Fibroblast of lung (primary cell): ENCODE measurements at regions not wholly inside any gene's neighbourhood (a gene's known extent, or its start where the extent isn't known, plus 50 kb on each side); places are given as distances from the start of the nearest gene placed in this dataset.
A peak's percentile ranks its signal among the peaks of the same experiment; 100 is the strongest.

ENCODE experiments used
- DNase-seq, 2 donors: peaks; one replicate each; pipeline versions ENCODE4 v3.0.0 to v3.0.0-alpha.2; 2010; ENCODE audit warnings: low read depth in 2 of 2
- H2AFZ ChIP-seq: 2 replicates; pipeline ENCODE4 v1.5.1; 2012; ENCODE audit warnings: low read length, control low read depth, inconsistent platforms
- H3K27ac ChIP-seq: 2 replicates; pipeline ENCODE4 v1.5.1; 2011; ENCODE audit warnings: low read length, control low read depth; ENCODE audit not compliant: insufficient read depth
- H3K27me3 ChIP-seq: 2 replicates; pipeline ENCODE4 v1.5.1; 2011; ENCODE audit warnings: mild to moderate bottlenecking, low read length; ENCODE audit not compliant: control insufficient read depth, insufficient read depth
- H3K36me3 ChIP-seq: 2 replicates; pipeline ENCODE4 v1.5.1; 2011; ENCODE audit warnings: low read length; ENCODE audit not compliant: control insufficient read depth, insufficient read depth
- H3K4me1 ChIP-seq: 2 replicates; pipeline ENCODE4 v1.5.1; 2011; ENCODE audit warnings: low read length; ENCODE audit not compliant: control insufficient read depth, insufficient read depth; ENCODE audit errors: extremely low read depth
- H3K4me2 ChIP-seq: 2 replicates; pipeline ENCODE4 v1.5.1; 2011; ENCODE audit warnings: low read length, control low read depth; ENCODE audit not compliant: insufficient read depth; ENCODE audit errors: extremely low read depth
- H3K4me3 ChIP-seq, 4 experiments: fragments of 200-600 bp in 1 of 4; sonication (generic) in 1 of 4; replicated peaks in 1 of 4; 2 replicates each; pipeline ENCODE4 v1.5.1; 2011 to 2016; ENCODE audit warnings: low read length in 4 of 4, low read depth in 3 of 4, mild to moderate bottlenecking in 3 of 4, control low read depth in 2 of 4, inconsistent platforms in 1 of 4, mixed read lengths in 1 of 4; ENCODE audit not compliant: insufficient read depth in 1 of 4; ENCODE audit errors: control extremely low read depth in 1 of 4
- H3K79me2 ChIP-seq: 2 replicates; pipeline ENCODE4 v1.5.1; 2012; ENCODE audit warnings: mild to moderate bottlenecking, low read length, inconsistent platforms; ENCODE audit not compliant: control insufficient read depth, insufficient read depth
- H3K9ac ChIP-seq: 2 replicates; pipeline ENCODE4 v1.5.1; 2011; ENCODE audit warnings: mild to moderate bottlenecking, low read length, control low read depth; ENCODE audit not compliant: insufficient read depth
- H3K9me3 ChIP-seq: 2 replicates; pipeline ENCODE4 v1.5.1; 2012; ENCODE audit warnings: low read depth, low read length; ENCODE audit not compliant: control insufficient read depth, insufficient read depth
- H4K20me1 ChIP-seq: 2 replicates; pipeline ENCODE4 v1.5.1; 2011; ENCODE audit warnings: low read length; ENCODE audit not compliant: control insufficient read depth, insufficient read depth; ENCODE audit errors: extremely low read depth
- EZH2 ChIP-seq: IDR thresholded peaks from 2 replicates; pipeline ENCODE4 v1.5.1; 2012; ENCODE audit warnings: low read length, control low read depth, mild to moderate bottlenecking; ENCODE audit errors: missing control alignments
- TF ChIP-seq, protein P1 (sequence below), 2 donors: IDR thresholded peaks in 1 of 2; conservative IDR thresholded peaks in 1 of 2; 1 replicate in 1 of 2; 2 replicates in 1 of 2; pipeline ENCODE4 v1.5.1; 2011 to 2012; ENCODE audit warnings: low read length in 2 of 2, control low read depth in 1 of 2, inconsistent platforms in 1 of 2, low read depth in 1 of 2, mild to moderate bottlenecking in 1 of 2

DNA sequence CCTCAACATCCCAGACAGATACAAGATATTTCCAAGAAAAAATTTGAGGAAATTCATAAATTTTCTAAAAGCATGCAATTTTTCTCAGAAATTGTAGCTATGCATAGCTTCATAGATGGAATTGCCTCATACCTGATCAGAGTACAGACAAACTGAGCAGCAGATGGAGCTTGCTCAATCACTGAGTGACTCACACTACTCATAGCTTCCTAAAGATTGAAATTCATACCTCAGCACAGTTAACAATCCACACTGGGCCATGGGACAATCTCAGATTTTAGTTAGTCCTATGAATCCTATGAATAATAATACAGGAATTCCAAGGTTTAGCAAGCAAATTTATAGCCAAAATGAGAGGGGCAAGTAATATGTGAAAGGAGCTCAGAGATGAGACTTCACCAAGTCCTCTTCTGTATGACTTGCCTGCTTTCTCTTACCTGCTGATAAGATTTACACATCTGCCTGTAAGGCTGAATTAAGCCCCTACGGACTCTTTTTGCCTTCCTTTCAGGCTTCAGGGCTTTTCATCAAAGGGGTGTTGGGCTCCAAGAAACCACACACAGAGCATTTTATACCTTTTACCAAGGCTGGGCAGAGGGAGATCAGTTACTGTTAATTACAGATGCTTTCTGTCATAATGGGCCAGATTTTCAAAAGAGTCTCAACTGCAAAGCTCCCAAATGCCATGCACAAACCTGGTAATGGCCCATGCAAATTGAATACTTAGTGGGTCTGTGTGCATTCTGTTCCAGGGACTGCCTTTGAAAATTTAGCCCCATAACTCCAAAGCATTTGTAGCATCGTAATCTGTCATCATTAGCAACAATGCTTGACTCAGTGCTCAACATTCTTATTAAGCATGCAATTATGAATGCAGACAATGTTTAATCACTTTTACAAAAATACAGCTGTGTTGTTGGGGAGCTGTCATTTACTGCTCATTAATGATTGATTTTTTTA lies 439.3 kb downstream of the DTWD2 start:
- H3K79me2 ChIP-seq = no peaks in the 10 kb centered on the region
- no peak overlapping the region for H3K9ac ChIP-seq
- H3K27ac ChIP-seq = no peak overlapping the region
- no peak overlapping the region for H3K4me3 ChIP-seq
- H2AFZ ChIP-seq = no peak overlapping the region
- H4K20me1 ChIP-seq = no peaks in the 10 kb centered on the region
- H3K4me1 ChIP-seq = peaks cover 4% of the 10 kb centered on the region
- H3K27me3 ChIP-seq = no peaks in the 10 kb centered on the region
- no peaks in the 10 kb centered on the region for H3K36me3 ChIP-seq
- H3K9me3 ChIP-seq = no peaks in the 10 kb centered on the region
- TF ChIP-seq, protein P1, sequence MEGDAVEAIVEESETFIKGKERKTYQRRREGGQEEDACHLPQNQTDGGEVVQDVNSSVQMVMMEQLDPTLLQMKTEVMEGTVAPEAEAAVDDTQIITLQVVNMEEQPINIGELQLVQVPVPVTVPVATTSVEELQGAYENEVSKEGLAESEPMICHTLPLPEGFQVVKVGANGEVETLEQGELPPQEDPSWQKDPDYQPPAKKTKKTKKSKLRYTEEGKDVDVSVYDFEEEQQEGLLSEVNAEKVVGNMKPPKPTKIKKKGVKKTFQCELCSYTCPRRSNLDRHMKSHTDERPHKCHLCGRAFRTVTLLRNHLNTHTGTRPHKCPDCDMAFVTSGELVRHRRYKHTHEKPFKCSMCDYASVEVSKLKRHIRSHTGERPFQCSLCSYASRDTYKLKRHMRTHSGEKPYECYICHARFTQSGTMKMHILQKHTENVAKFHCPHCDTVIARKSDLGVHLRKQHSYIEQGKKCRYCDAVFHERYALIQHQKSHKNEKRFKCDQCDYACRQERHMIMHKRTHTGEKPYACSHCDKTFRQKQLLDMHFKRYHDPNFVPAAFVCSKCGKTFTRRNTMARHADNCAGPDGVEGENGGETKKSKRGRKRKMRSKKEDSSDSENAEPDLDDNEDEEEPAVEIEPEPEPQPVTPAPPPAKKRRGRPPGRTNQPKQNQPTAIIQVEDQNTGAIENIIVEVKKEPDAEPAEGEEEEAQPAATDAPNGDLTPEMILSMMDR (conservative IDR thresholded peaks at IDR 0.05 in 1 of 2, IDR thresholded peaks at IDR 0.05 in 1 of 2; ENCODE audit: low read depth in 1 of 2, low read length in 2 of 2) = no peak
- no peak for TF ChIP-seq EZH2
- no peak overlapping the region for H3K4me2 ChIP-seq
- DNase-seq = peak; percentile 58 to 87

DNA sequence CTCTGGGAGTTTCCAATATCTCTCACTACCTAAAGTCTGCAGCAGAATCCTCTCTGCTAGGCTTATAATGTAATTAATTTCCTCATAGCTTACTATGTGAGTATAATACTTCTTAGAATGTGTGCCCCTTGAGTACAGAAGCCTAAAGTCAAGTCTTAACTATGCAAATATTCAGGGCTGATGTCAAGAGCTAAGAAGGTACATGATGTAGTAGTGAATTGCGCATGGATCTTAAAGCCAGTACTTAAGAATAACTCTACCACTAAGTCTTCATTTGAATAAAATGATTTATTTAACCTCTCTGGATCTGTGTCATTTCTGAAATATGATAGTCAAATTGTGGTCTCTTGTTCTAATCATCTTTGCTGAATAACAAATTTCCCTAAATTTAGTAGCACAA lies 442.9 kb downstream of the DTWD2 start:
- H3K4me2 ChIP-seq = no peak overlapping the region
- H3K36me3 ChIP-seq = no peaks in the 10 kb centered on the region
- no peak overlapping the region for H3K4me3 ChIP-seq
- no peak overlapping the region for H3K9ac ChIP-seq
- H4K20me1 ChIP-seq = no peaks in the 10 kb centered on the region
- DNase-seq = no peak
- no peak overlapping the region for H2AFZ ChIP-seq
- TF ChIP-seq, protein P1 (conservative IDR thresholded peaks at IDR 0.05 in 1 of 2, IDR thresholded peaks at IDR 0.05 in 1 of 2; ENCODE audit: low read depth in 1 of 2, low read length in 2 of 2) = no peak
- TF ChIP-seq EZH2 = no peak
- H3K4me1 ChIP-seq = peaks cover 4% of the 10 kb centered on the region
- no peaks in the 10 kb centered on the region for H3K79me2 ChIP-seq
- no peaks in the 10 kb centered on the region for H3K9me3 ChIP-seq
- H3K27me3 ChIP-seq = no peaks in the 10 kb centered on the region
- no peak overlapping the region for H3K27ac ChIP-seq

DNA sequence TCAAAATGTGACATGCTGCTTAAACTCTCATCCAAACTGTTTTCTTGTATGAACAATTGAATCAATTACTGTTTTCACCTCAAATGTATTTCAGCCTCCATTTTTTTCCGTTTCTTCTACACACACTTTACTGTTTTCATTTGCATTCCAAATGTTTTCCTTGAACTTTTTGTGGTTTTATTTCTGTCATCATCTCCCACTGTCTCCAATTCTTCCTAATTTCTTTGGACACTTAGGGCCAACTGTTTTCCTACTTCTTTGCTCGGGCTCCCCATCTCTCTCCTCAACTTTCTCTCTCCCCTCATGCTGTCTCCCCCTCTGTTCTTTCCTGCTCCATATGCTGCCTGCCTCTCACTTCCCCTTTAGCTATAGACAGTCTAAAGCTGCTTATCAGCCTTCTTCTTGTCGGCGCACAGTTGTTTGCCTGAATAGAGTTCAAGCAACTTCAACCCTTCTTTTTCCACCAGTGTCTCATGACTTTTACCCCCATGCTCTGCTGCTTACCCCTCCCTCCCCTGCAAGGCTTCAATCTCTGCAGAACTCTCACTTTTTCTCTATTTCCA lies 443.4 kb downstream of the DTWD2 start:
- Histone ChIP-seq H3K4me3 (no peak overlapping the region), H3K27me3 (no peaks in the 10 kb centered on the region), H3K4me1 (peaks cover 4% of the 10 kb centered on the region), H3K27ac (no peak overlapping the region), H3K79me2 (no peaks in the 10 kb centered on the region), H3K4me2 (no peak overlapping the region), H3K9ac (no peak overlapping the region), H2AFZ (no peak overlapping the region), H3K9me3 (no peaks in the 10 kb centered on the region), H3K36me3 (no peaks in the 10 kb centered on the region), H4K20me1 (no peaks in the 10 kb centered on the region)
- no peak for TF ChIP-seq EZH2
- TF ChIP-seq, protein P1 (conservative IDR thresholded peaks at IDR 0.05 in 1 of 2, IDR thresholded peaks at IDR 0.05 in 1 of 2; ENCODE audit: low read depth in 1 of 2, low read length in 2 of 2) = no peak
- DNase-seq = no peak
